LNCAP (cell line): ENCODE measurements at regions not wholly inside any gene's neighbourhood (a gene's known extent, or its start where the extent isn't known, plus 50 kb on each side); places are given as distances from the start of the nearest gene placed in this dataset.

Source experiments
- CTCF ChIP-seq: fragments of 450-650 bp; IDR thresholded peaks from 2 replicates; pipeline ENCODE4 v1.5.1; 2017; ENCODE audit warnings: mild to moderate bottlenecking

- no peak for TF ChIP-seq CTCF
Measured at GRCh38 chr2:138202762-138203161, 238.5 kb downstream of the HNMT start.

GRCh38 chr2:138205281-138205680, 241.0 kb downstream of the HNMT start:
- no peak for TF ChIP-seq CTCF

GRCh38 chr2:138207074-138207930, 243.0 kb downstream of the HNMT start:
- no peak for TF ChIP-seq CTCF

- TF ChIP-seq CTCF, result no peak
Measured at GRCh38 chr2:138209009-138209408, 244.7 kb downstream of the HNMT start.

GRCh38 chr2:138210487-138210886, 246.2 kb downstream of the HNMT start:
- TF ChIP-seq CTCF, result no peak

GRCh38 chr2:138212434-138212833, 248.2 kb downstream of the HNMT start:
- TF ChIP-seq CTCF, result no peak

GRCh38 chr2:138213084-138213483, 248.8 kb downstream of the HNMT start:
- no peak for TF ChIP-seq CTCF

GRCh38 chr2:138213624-138214023, 249.4 kb downstream of the HNMT start:
- TF ChIP-seq CTCF, result no peak
